ENCODE measurements at regions not wholly inside any gene's neighbourhood (a gene's known extent, or its start where the extent isn't known, plus 50 kb on each side); places are given as distances from the start of the nearest gene placed in this dataset.

DNA sequence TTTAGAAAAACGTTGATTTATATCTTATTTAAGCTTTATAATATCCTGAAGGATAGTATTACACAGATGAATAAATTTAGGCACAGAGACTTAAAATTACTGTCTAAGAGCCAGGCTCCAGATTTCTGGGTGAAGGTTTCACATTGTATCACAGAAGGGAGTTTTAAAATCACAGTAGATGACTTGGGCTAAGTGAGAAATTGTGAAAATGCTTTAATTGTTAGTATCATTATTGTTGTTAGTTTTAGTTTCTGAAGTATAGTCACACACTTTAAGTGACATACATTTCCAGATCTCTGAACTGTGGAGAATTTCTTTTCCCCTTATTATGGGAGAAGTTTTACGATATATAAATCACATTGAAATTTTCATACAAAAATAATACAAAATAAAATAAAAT lies 83.5 kb downstream of the NDUFS5 start:
- no peak for DNase-seq

DNA sequence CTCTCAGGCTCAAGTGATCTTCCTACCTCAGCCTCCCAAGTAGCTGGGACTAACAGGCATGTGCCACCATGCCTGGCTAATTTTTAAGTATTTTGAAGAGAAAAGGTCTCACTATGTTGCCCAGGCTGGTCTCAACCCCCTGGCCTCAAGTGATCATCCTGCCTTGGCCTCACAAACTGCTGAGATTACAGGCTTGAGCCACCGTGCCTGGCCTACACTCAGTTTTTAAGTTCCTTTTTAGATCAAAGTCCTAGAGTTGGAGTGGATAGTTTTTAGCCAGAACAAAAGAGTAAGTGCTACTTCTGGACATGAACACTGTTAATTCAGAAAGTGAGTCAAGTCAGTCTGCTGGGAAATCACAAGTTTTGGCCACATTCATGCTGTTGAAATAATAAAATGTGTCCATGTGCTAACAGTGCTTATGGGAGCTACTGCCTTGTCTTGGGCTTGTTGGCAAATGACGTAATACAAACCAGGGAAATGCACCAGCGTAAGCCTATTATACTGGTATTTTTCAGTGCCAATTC lies 84.2 kb downstream of the NDUFS5 start:
- no peak for DNase-seq

GRCh38 chr1:39110882-39111281 lies 84.7 kb downstream of the NDUFS5 start:
- DNase-seq: no peak

GRCh38 chr1:39113109-39113743 lies 87.1 kb downstream of the NDUFS5 start:
- DNase-seq: no peak

GRCh38 chr1:39115271-39116110 lies 89.0 kb upstream of the MACF1 start:
- no peak for DNase-seq

- DNase-seq: no peak
Observed at GRCh38 chr1:39116116-39116607, 88.3 kb upstream of the MACF1 start.

GRCh38 chr1:39116860-39117728 lies 87.4 kb upstream of the MACF1 start:
- no peak for DNase-seq

DNA sequence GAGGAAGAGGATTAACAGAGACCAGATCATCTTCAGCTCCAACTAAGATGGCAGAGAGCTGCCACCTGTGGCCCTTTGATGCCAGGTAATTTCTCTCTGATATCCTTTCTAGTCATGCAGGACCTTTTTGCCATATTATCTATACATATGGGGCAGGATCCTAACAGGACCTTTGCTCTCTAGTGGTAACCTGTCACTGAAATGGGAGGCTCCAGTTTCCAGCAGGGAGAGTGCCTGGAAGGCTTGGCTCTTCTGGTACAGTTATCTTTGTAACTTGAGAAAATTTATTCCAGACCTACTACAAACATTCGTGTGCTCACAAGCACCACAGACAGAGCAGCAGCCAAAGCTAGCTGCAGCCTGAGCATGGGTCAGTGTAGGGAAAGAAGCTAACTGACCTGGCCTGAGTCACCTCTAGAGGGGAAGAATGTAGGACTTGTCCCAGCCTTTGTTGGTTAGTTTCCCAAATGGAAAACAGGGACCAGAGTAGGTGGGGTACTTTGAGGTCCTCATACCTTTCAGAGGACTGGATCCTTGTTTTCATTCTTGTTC lies 86.5 kb upstream of the MACF1 start:
- DNase-seq: no peak

GRCh38 chr1:39122056-39122455 lies 82.4 kb upstream of the MACF1 start:
- no peak for DNase-seq

- DNase-seq: no peak
Observed at GRCh38 chr1:39124282-39124681, 80.2 kb upstream of the MACF1 start.

- DNase-seq: no peak
Observed at GRCh38 chr1:39127513-39127912, 77.0 kb upstream of the MACF1 start.

DNA sequence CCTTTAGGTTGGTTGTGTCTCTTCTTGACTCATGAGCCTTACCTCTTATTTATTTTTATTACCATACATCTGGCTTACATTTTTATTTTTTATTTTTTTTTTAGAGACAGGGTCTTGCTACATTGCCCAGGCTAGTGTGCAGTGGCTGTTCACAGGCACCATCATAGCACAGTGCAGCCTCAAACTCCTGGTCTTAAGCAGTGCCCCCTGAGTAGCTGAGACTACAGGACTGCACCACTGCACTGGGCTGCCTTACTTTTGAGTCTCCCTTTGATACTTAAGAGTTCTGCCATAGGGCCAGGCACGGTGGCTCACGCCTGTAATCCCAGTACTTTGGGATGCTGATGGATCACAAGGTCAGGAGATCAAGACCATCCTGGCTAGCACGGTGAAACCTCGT lies 76.4 kb upstream of the MACF1 start:
- no peak for DNase-seq

DNA sequence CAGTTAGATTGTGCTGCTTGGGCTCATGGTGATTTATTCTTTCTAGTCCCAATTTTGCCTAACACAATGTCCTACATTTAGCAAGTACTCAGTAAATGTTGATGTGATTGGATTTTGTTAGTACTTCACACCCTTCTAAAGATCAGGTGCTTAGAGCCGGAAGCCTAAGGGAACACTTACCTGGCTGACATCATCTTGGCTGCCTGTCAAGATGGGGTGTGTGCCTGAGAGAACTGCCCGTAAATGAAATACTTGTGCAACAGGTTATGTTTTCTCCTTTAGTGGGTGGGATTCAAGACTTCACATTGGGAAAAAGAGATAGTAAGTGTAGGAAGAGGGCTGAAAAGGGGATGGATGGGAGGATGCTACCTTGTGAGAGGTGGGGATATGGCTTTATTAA lies 75.5 kb upstream of the MACF1 start:
- no peak for DNase-seq

DNA sequence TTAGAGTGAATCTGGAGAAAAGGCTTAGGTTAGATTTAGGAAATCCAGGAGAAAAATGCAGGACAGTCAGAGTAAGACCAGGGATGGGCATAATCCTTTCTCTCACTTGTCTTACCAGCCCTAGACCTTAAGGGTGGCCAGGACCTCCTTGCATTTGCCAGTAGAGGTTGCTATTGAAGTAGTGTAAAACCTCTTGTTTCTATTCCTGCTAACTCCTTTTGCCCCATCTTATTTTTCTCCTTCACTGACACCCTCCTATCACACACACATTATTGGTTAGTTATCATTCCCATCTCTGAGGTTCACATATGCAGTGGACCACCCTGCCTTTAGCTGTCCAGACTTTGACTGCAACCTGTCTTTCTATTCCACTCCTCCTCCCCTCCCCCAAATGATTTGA lies 75.0 kb upstream of the MACF1 start:
- DNase-seq: no peak

DNA sequence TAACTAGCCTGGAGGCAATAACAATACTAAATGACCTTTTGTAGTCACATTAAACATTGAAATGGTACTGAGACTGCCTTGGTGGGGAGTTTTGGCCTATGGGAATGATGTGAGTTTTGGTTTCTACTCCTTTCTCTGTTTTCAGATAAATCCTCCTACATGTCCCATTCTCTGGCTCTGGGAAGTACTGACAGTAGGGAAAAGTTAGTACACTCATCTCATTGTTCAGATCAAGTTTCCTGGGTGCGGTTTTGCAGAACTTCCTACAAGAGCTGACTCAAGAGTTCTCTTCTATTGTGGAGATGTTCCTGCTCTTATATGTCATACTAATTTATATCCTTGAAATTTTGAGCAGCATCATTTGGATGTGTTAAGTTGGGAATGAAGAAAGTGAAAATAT lies 74.2 kb upstream of the MACF1 start:
- no peak for DNase-seq

DNA sequence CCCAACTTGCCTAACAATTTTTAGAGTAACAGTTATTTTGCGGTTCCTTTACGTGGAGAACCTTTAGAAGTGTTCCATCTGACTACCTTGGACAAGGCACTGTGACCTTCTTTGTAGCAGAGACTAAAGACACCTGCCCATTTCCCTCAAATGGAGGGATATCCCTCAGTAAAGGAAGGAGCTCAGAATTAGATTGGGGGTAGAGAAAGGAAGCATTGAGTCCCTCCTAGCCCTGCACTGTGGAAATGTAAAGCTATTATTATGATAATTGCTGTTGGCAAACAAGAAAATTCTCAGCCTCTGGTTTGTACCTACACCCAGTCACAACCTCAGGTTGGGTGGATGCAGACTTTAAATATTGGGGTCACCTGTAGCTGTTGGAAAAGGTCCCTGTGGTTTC lies 72.6 kb upstream of the MACF1 start:
- DNase-seq: no peak

DNA sequence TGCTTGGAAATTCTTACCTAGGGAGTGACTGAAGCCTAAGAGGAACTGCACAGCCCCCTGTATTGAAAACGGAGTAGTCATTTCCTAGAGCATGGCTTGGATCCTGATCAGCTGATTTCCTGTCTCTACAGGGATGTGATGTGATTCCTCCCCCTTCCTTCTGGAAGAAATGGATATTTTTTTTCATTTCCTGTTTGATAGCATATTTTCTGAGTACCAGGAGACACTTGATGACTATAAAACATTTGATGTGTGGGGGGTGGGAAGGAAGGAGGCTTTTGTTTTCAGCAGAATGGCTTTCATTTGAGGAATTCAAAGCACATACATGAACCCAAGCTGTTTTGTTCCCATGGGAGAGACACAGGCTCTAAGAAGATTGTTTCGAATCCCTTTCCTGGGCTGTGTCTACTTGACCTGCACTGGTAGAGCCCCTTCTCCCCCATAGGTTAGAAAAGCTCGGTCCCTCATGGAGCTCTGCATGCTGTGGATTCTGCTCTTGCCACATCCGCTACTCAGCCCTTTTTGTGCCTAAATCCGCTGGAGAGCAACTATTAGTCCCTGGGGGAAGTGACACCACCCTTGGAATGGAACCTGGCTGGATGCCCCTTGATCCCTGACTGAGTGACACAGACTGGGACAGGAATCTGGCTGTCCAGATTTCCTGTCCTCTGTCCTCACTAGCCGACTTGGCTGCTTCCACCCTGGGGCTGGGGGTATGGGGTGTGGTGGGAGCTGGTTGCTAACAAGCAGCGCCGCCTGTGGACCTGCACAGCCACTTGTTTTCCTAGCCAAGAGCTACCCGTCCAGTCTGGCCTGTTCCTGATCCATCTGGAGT lies 71.8 kb upstream of the MACF1 start:
- no peak for DNase-seq

DNA sequence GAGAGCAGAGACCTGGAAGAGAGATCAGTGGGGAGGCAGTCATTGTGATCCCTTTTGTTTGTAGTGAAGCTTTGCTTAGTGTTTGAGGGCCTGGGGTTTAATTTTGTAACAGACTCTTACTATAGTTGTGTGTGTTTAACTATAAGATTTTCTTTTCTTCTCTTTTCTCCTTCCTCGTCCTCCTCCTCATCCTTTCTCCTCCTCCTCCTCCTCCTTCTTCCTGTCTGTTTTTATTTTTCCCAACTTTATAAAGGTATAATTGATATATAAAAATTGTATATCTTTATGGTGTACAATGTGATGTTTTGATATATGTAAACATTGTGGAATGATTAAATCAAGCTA lies 71.2 kb upstream of the MACF1 start:
- DNase-seq: no peak

DNA sequence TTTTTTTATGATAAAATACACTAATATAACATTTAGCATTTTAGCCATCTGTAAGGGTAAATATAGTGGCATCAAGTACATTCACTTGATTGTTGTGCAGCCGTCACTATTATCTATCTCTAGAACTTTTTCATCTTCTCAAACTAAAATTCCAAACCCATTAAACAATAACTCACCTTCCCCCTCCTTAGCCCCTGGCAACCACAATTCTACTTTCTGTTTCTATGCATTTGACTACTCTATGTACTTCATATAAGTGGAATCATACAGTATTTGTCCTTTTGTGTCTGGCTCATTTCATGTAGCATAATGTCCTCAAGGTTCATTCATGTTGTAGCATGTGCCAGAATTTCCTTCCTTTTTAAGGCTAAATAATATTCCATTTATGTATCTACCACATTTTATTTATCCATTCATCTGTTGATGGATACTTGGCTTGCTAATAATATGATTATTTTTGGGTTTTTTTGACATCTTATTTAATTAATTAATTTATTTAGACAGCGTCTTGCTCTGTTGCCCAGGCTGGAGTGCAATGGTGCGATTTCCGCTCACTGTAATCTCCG lies 69.6 kb upstream of the MACF1 start:
- DNase-seq: no peak

- no peak for DNase-seq
Observed at GRCh38 chr1:39136638-39137037, 67.9 kb upstream of the MACF1 start.

GRCh38 chr1:39139723-39140360 lies 64.7 kb upstream of the MACF1 start:
- DNase-seq: peak; percentile 59
